Thyroid gland (tissue), 4 donors: ENCODE measurements at regions not wholly inside any gene's neighbourhood (a gene's known extent, or its start where the extent isn't known, plus 50 kb on each side); places are given as distances from the start of the nearest gene placed in this dataset.

Source experiments
- CTCF ChIP-seq, 6 experiments: fragments of 200-600 bp in 3 of 6; fragments of 450-650 bp in 3 of 6; sonication (generic) in 3 of 6; IDR thresholded peaks; one replicate each; pipeline ENCODE4 v1.5.1; 2016 to 2019; ENCODE audit warnings: antibody characterized with exemption in 6 of 6, mild to moderate bottlenecking in 2 of 6, inconsistent platforms in 1 of 6, moderate library complexity in 1 of 6
- POLR2A ChIP-seq, 2 donors: fragments of 450-650 bp; IDR thresholded peaks; one replicate each; pipeline ENCODE4 v1.6.1; 2017; ENCODE audit warnings: antibody characterized with exemption in 2 of 2, mild to moderate bottlenecking in 2 of 2, moderate library complexity in 1 of 2

GRCh38 chr11:33616552-33616951 is 84.1 kb downstream of the C11orf91 start:
- TF ChIP-seq POLR2A (IDR thresholded peaks at IDR 0.05) (no peak), CTCF (IDR thresholded peaks at IDR 0.05) (no peak)
